Heart left ventricle (tissue), 13 donors: ENCODE measurements at regions not wholly inside any gene's neighbourhood (a gene's known extent, or its start where the extent isn't known, plus 50 kb on each side); places are given as distances from the start of the nearest gene placed in this dataset.

Experiments
- CTCF ChIP-seq, 12 donors: fragments of 200-600 bp; sonication (generic) in 4 of 12; IDR thresholded peaks; one replicate each; pipeline versions ENCODE4 v1.5.0 to v1.8.0; 2018 to 2022; ENCODE audit warnings: antibody characterized with exemption in 12 of 12, mild to moderate bottlenecking in 5 of 12
- POLR2A ChIP-seq, 2 donors: fragments of 450-650 bp; IDR thresholded peaks; one replicate each; pipeline ENCODE4 v1.6.1; 2017; ENCODE audit warnings: antibody characterized with exemption in 2 of 2, mild to moderate bottlenecking in 2 of 2, moderate library complexity in 2 of 2
- donor health status: ischemic (EF 13 %, LVEDD 7.1; RV severe dilation, severe dysfunction).
- donor health status: DM: no; HTN: yes; CAD: no.
- donor health status: DM: no; HTN: no; CAD: no.
- donor health status: ischemic (EF 25% LVEDD 6.9; RV normal size, moderate dysfunction).
- donor health status: ischemic (EF 25% LVEDD 5.7; RV mildly dilated, moderate dysfunction).
- donor health status: ischemic (EF 35%, LVEDD 5.7; RV mildly dilated, moderate dysfunction).
- donor health status: nonischemic (EF 11% LVEDD 7.7; RV severe dilation, severe dysfunction).
- donor health status: DM: yes; HTN: yes; CAD: no.
- donor health status: PGD.
- donor health status: ischemic (EF 29% LVEDD 5.4; RV normal size, mild dysfunction).
- donor health status: nonischemic (EF 23%, LVEDD 6.1; RV moderate dilation, normal function).

DNA sequence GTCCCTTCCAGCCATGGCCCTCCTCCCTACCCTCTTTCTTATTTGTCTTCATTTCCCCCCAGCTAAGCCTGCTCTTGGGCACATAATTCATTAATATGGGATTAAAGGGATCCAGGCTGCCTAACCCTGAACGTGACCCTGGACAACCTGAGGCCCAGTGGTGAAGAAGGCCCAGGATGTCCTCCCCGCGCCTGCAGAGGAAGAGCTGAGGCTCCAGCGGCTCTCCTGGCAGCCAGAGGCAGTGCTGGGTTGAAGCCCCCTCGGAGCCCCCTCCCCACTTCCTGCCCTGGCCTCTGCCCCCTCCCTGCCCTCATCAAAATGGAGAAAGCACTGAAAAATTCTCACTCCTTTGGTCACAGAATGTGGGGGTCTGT lies 96.5 kb upstream of the ATP2B2 start:
- TF ChIP-seq CTCF (IDR thresholded peaks at IDR 0.05): no peak
- TF ChIP-seq POLR2A (IDR thresholded peaks at IDR 0.05): no peak
